WTC11 (cell line): ENCODE measurements at regions not wholly inside any gene's neighbourhood (a gene's known extent, or its start where the extent isn't known, plus 50 kb on each side); places are given as distances from the start of the nearest gene placed in this dataset.

Experiments used
- ATAC-seq: fragments of 200-7000 bp; cut with Tn5 transposase; 2 replicates; pipeline ENCODE4 v1.10.0; 2021; ENCODE audit warnings: mild to moderate bottlenecking, moderate library complexity
- CTCF ChIA-PET: fragments of 300-600 bp; sonication (Branson Sonifier 250); formaldehyde crosslinking; loops from one replicate; lab custom pipeline; 2021; ENCODE audit warnings: antibody characterized with exemption; lab: Charles Lee
- POLR2A ChIA-PET: fragments of 350-600 bp; sonication (Branson Sonifier 250); formaldehyde crosslinking; loops from one replicate; lab custom pipeline; 2021; ENCODE audit warnings: antibody characterized with exemption; lab: Charles Lee
- DNase-seq: peaks from one replicate; pipeline ENCODE4 v3.0.0; 2021; ENCODE audit warnings: low spot score
- H3K27ac Mint-ChIP-seq: 2 replicates; pipeline ENCODE4 v1.8.0; 2021; ENCODE audit warnings: mixed read lengths
- H3K27me3 Mint-ChIP-seq: 2 replicates; pipeline ENCODE4 v1.8.0; 2021; ENCODE audit warnings: low read depth, mild to moderate bottlenecking, moderate library complexity, mixed read lengths
- H3K36me3 Mint-ChIP-seq: 2 replicates; pipeline ENCODE4 v1.8.0; 2021; ENCODE audit warnings: mixed read lengths
- H3K4me1 Mint-ChIP-seq: 2 replicates; pipeline ENCODE4 v1.8.0; 2022; ENCODE audit warnings: mixed read lengths
- H3K4me3 Mint-ChIP-seq: 2 replicates; pipeline ENCODE4 v1.8.0; 2021; ENCODE audit warnings: mild to moderate bottlenecking, moderate library complexity, mixed read lengths
- H3K9me3 Mint-ChIP-seq: 2 replicates; pipeline ENCODE4 v1.8.0; 2021; ENCODE audit warnings: mixed read lengths
- CREB1 ChIP-seq: sonication (generic); formaldehyde crosslinking; IDR thresholded peaks from 2 replicates; pipeline ENCODE4 v1.8.0; 2023; ENCODE audit warnings: mild to moderate bottlenecking, missing genetic modification reagents
- FOXJ3 ChIP-seq: sonication (generic); formaldehyde crosslinking; IDR thresholded peaks from 2 replicates; pipeline ENCODE4 v1.9.0; 2021; ENCODE audit warnings: missing genetic modification reagents, mild to moderate bottlenecking, borderline replicate concordance
- FOXK1 ChIP-seq: sonication (generic); formaldehyde crosslinking; IDR thresholded peaks from 2 replicates; pipeline ENCODE4 v1.8.0; 2022; ENCODE audit warnings: mild to moderate bottlenecking, moderate library complexity, missing genetic modification reagents
- GABPB1 ChIP-seq: sonication (generic); formaldehyde crosslinking; IDR thresholded peaks from 2 replicates; pipeline ENCODE4 v1.8.1; 2023; ENCODE audit warnings: mild to moderate bottlenecking, missing genetic modification reagents
- GTF2I ChIP-seq: fragments of 250-450 bp; sonication (Bioruptor Pico); conservative IDR thresholded peaks from 2 replicates; pipeline ENCODE4 v1.4.0; 2021; ENCODE audit warnings: mild to moderate bottlenecking
- KAT7 ChIP-seq: sonication (generic); formaldehyde crosslinking; IDR thresholded peaks from 2 replicates; pipeline ENCODE4 v1.8.1; 2023; ENCODE audit warnings: missing genetic modification reagents, mild to moderate bottlenecking, borderline replicate concordance
- MXD4 ChIP-seq: fragments of 250-450 bp; sonication (Bioruptor Pico); IDR thresholded peaks from 2 replicates; pipeline ENCODE4 v1.8.0; 2021; ENCODE audit warnings: mild to moderate bottlenecking, moderate library complexity, borderline replicate concordance
- MYBL2 ChIP-seq: sonication (generic); formaldehyde crosslinking; IDR thresholded peaks from 2 replicates; pipeline ENCODE4 v1.8.1; 2023; ENCODE audit warnings: mild to moderate bottlenecking, moderate library complexity, missing genetic modification reagents
- NR3C1 ChIP-seq: sonication (generic); formaldehyde crosslinking; conservative IDR thresholded peaks from 2 replicates; pipeline ENCODE4 v1.8.1; 2023; ENCODE audit warnings: low read depth, mild to moderate bottlenecking, missing genetic modification reagents
- RELA ChIP-seq: sonication (generic); formaldehyde crosslinking; IDR thresholded peaks from 2 replicates; pipeline ENCODE4 v1.8.1; 2022; ENCODE audit warnings: missing genetic modification reagents, mild to moderate bottlenecking, borderline replicate concordance
- ZBTB21 ChIP-seq: sonication (generic); formaldehyde crosslinking; IDR thresholded peaks from 2 replicates; pipeline ENCODE4 v1.8.1; 2023; ENCODE audit warnings: mild to moderate bottlenecking, missing genetic modification reagents, borderline replicate concordance
- ZBTB43 ChIP-seq: sonication (generic); formaldehyde crosslinking; IDR thresholded peaks from 2 replicates; pipeline ENCODE4 v1.8.1; 2023; ENCODE audit warnings: mild to moderate bottlenecking, missing genetic modification reagents
- ZNF219 ChIP-seq: sonication (generic); formaldehyde crosslinking; IDR thresholded peaks from 2 replicates; pipeline ENCODE4 v1.8.0; 2023; ENCODE audit warnings: missing genetic modification reagents, mild to moderate bottlenecking, borderline replicate concordance
- ZNF281 ChIP-seq: sonication (generic); formaldehyde crosslinking; IDR thresholded peaks from 2 replicates; pipeline ENCODE4 v1.8.0; 2023; ENCODE audit warnings: mild to moderate bottlenecking, missing genetic modification reagents
- ZNF416 ChIP-seq: fragments of 250-450 bp; sonication (Bioruptor Pico); IDR thresholded peaks from 2 replicates; pipeline ENCODE4 v1.9.0; 2021; ENCODE audit warnings: mild to moderate bottlenecking, inconsistent platforms
- ZNF423 ChIP-seq: fragments of 250-450 bp; sonication (Bioruptor Pico); IDR thresholded peaks from 2 replicates; pipeline ENCODE4 v2.1.2; 2022; ENCODE audit warnings: mild to moderate bottlenecking, moderate library complexity
- ZNF512 ChIP-seq: sonication (generic); formaldehyde crosslinking; IDR thresholded peaks from 2 replicates; pipeline ENCODE4 v1.8.1; 2022; ENCODE audit warnings: missing genetic modification reagents, borderline replicate concordance
- TF ChIP-seq, protein P1 (sequence below): sonication (generic); formaldehyde crosslinking; conservative IDR thresholded peaks from 2 replicates; pipeline ENCODE4 v1.8.1; 2023; ENCODE audit warnings: mild to moderate bottlenecking, low read depth, missing genetic modification reagents, moderate library complexity
- TF ChIP-seq, protein P2 (sequence below): fragments of 250-450 bp; sonication (Bioruptor Pico); IDR thresholded peaks from 2 replicates; pipeline ENCODE4 v1.8.0; 2021; ENCODE audit warnings: mild to moderate bottlenecking
- TF ChIP-seq, protein P3 (sequence below): sonication (generic); formaldehyde crosslinking; IDR thresholded peaks from 2 replicates; pipeline ENCODE4 v1.8.1; 2022; ENCODE audit warnings: mild to moderate bottlenecking, missing genetic modification reagents, moderate library complexity, borderline replicate concordance
- TF ChIP-seq, protein P4 (sequence below): sonication (generic); formaldehyde crosslinking; IDR thresholded peaks from 2 replicates; pipeline ENCODE4 v1.8.1; 2023; ENCODE audit warnings: mild to moderate bottlenecking, missing genetic modification reagents, moderate library complexity

- H3K4me1 Mint-ChIP-seq: peaks cover 11% of the 10 kb centered on the region
- CTCF ChIA-PET: no interaction called here
- TF ChIP-seq ZBTB43 (CRISPR knock-in tag) (no peak), ZNF423 (CRISPR knock-in tag) (no peak), ZNF219 (CRISPR knock-in tag) (no peak), KAT7 (CRISPR knock-in tag) (no peak), GABPB1 (no peak), CREB1 (CRISPR knock-in tag) (no peak), ZNF281 (CRISPR knock-in tag) (no peak), GTF2I (no peak), RELA (CRISPR knock-in tag) (no peak), MYBL2 (no peak), MXD4 (no peak), FOXJ3 (CRISPR knock-in tag) (no peak)
- TF ChIP-seq, protein P1, sequence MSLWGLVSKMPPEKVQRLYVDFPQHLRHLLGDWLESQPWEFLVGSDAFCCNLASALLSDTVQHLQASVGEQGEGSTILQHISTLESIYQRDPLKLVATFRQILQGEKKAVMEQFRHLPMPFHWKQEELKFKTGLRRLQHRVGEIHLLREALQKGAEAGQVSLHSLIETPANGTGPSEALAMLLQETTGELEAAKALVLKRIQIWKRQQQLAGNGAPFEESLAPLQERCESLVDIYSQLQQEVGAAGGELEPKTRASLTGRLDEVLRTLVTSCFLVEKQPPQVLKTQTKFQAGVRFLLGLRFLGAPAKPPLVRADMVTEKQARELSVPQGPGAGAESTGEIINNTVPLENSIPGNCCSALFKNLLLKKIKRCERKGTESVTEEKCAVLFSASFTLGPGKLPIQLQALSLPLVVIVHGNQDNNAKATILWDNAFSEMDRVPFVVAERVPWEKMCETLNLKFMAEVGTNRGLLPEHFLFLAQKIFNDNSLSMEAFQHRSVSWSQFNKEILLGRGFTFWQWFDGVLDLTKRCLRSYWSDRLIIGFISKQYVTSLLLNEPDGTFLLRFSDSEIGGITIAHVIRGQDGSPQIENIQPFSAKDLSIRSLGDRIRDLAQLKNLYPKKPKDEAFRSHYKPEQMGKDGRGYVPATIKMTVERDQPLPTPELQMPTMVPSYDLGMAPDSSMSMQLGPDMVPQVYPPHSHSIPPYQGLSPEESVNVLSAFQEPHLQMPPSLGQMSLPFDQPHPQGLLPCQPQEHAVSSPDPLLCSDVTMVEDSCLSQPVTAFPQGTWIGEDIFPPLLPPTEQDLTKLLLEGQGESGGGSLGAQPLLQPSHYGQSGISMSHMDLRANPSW (CRISPR knock-in tag): no peak
- TF ChIP-seq, protein P2, sequence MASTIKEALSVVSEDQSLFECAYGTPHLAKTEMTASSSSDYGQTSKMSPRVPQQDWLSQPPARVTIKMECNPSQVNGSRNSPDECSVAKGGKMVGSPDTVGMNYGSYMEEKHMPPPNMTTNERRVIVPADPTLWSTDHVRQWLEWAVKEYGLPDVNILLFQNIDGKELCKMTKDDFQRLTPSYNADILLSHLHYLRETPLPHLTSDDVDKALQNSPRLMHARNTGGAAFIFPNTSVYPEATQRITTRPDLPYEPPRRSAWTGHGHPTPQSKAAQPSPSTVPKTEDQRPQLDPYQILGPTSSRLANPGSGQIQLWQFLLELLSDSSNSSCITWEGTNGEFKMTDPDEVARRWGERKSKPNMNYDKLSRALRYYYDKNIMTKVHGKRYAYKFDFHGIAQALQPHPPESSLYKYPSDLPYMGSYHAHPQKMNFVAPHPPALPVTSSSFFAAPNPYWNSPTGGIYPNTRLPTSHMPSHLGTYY (CRISPR knock-in tag): no peak
- TF ChIP-seq, protein P3, sequence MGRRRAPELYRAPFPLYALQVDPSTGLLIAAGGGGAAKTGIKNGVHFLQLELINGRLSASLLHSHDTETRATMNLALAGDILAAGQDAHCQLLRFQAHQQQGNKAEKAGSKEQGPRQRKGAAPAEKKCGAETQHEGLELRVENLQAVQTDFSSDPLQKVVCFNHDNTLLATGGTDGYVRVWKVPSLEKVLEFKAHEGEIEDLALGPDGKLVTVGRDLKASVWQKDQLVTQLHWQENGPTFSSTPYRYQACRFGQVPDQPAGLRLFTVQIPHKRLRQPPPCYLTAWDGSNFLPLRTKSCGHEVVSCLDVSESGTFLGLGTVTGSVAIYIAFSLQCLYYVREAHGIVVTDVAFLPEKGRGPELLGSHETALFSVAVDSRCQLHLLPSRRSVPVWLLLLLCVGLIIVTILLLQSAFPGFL (CRISPR knock-in tag): no peak
- TF ChIP-seq, all 79 proteins: peak for 0
- DNase-seq (no peak), ATAC-seq (no peak)
- no peak overlapping the region for H3K4me3 Mint-ChIP-seq
- peaks cover 6% of the 10 kb centered on the region; the same call in 1 of the 2 replicates for H3K27me3 Mint-ChIP-seq
- H3K36me3 Mint-ChIP-seq: peaks cover 26% of the 10 kb centered on the region
- POLR2A ChIA-PET: no interaction called here
- no peak overlapping the region for H3K27ac Mint-ChIP-seq
- peaks cover 58% of the 10 kb centered on the region for H3K9me3 Mint-ChIP-seq
Observed at GRCh38 chr1:118636004-118636403, 352.1 kb downstream of the TBX15 start.

GRCh38 chr1:118627435-118627834, 360.7 kb downstream of the TBX15 start:
- H3K36me3 Mint-ChIP-seq: no peaks in the 10 kb centered on the region
- no peak overlapping the region for H3K27ac Mint-ChIP-seq
- no peak overlapping the region for H3K4me3 Mint-ChIP-seq
- no peak for DNase-seq
- peaks cover 7% of the 10 kb centered on the region for H3K9me3 Mint-ChIP-seq
- POLR2A ChIA-PET: no interaction called here
- no peak for ATAC-seq
- H3K27me3 Mint-ChIP-seq: no peaks in the 10 kb centered on the region
- no peaks in the 10 kb centered on the region for H3K4me1 Mint-ChIP-seq
- CTCF ChIA-PET: no interaction called here
- TF ChIP-seq NR3C1 (CRISPR knock-in tag) (no peak), ZNF281 (CRISPR knock-in tag) (no peak), ZNF416 (CRISPR knock-in tag) (no peak), ZNF512 (no peak), ZBTB21 (CRISPR knock-in tag) (no peak), FOXK1 (CRISPR knock-in tag) (no peak), GABPB1 (no peak)
- TF ChIP-seq, protein P4, sequence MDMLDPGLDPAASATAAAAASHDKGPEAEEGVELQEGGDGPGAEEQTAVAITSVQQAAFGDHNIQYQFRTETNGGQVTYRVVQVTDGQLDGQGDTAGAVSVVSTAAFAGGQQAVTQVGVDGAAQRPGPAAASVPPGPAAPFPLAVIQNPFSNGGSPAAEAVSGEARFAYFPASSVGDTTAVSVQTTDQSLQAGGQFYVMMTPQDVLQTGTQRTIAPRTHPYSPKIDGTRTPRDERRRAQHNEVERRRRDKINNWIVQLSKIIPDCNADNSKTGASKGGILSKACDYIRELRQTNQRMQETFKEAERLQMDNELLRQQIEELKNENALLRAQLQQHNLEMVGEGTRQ: no peak
